ENCODE measurements at regions not wholly inside any gene's neighbourhood (a gene's known extent, or its start where the extent isn't known, plus 50 kb on each side); places are given as distances from the start of the nearest gene placed in this dataset.

DNA sequence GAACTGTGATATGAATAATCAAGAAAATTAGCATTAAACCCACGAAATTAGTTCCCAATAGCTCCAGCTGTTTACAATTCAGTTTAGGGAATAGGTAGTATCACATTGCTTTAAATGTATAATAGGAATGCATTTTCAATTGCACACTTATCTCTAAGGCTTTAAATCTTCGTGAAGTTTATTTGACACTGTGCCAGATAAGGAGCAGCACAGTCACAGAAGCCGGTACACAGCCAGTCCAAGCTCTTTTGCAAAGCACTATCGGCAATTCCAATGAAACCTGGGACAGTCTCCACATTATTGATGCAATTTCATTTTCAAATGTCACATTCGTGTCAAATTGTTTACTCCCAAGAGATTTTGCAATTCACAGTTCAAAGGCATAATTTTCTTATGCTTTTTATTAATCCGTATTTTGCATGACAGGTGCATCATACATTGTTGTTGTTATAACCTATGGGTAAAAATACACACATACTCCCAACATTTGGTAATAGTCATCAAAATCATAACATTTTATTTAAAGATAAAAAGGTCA lies 602.8 kb downstream of the RPS29 start:
- no peak for DNase-seq (ENCODE audit: low spot score)

DNA sequence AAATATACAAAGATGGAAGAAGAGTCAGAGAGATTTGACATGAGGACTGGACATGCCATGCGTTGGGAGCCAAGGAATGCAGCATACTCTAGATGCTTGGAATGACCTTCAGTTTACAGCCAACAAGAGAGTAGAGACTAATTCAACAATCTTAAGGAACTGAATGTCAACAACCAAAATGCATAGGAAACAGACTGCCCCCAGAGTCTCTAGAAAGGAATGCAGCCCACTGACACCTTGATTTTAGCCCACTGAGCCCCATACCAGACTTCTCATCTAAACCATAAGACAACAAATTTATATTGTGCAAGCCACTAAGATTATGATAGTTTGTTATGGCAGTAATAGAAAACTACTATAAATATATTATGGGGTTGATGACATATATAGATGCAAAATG lies 611.2 kb downstream of the RPS29 start:
- no peak for DNase-seq (ENCODE audit: low spot score)

More for the DNA sequence above, 602.8 kb downstream of the RPS29 start:
- TF ChIP-seq, protein P1, sequence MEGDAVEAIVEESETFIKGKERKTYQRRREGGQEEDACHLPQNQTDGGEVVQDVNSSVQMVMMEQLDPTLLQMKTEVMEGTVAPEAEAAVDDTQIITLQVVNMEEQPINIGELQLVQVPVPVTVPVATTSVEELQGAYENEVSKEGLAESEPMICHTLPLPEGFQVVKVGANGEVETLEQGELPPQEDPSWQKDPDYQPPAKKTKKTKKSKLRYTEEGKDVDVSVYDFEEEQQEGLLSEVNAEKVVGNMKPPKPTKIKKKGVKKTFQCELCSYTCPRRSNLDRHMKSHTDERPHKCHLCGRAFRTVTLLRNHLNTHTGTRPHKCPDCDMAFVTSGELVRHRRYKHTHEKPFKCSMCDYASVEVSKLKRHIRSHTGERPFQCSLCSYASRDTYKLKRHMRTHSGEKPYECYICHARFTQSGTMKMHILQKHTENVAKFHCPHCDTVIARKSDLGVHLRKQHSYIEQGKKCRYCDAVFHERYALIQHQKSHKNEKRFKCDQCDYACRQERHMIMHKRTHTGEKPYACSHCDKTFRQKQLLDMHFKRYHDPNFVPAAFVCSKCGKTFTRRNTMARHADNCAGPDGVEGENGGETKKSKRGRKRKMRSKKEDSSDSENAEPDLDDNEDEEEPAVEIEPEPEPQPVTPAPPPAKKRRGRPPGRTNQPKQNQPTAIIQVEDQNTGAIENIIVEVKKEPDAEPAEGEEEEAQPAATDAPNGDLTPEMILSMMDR (IDR thresholded peaks at IDR 0.05; ENCODE audit: extremely low read depth, missing control alignments): no peak

DNA sequence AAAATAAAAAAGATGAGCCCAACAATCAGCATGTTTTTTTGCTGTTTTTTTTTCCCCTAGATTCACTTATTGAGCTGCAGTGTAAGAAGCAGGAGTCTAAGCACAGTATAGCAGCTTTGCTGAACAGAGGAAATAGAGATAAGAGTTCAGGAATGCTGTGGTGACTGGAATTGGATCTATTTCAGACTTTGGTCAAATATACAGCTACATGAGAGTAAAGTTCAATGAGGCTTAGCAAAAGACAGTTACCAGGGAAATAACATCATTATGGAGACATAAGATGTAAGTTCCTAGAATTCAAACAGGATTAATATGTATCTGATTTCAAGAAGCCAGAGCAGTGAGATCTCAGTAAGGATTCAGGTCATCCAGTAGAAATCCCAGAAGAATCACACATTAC lies 613.0 kb downstream of the RPS29 start:
- DNase-seq (ENCODE audit: low spot score): no peak
- TF ChIP-seq, protein P1 (IDR thresholded peaks at IDR 0.05; ENCODE audit: extremely low read depth, missing control alignments): no peak

More for the DNA sequence above, 611.2 kb downstream of the RPS29 start:
- TF ChIP-seq, protein P1 (IDR thresholded peaks at IDR 0.05; ENCODE audit: extremely low read depth, missing control alignments): no peak

- TF ChIP-seq, protein P1 (IDR thresholded peaks at IDR 0.05; ENCODE audit: extremely low read depth, missing control alignments): no peak
Observed at GRCh38 chr14:48970943-48971342, 615.2 kb downstream of the RPS29 start.

GRCh38 chr14:48967419-48967818 lies 618.8 kb downstream of the RPS29 start:
- TF ChIP-seq, protein P1 (IDR thresholded peaks at IDR 0.05; ENCODE audit: extremely low read depth, missing control alignments): no peak
- DNase-seq (ENCODE audit: low spot score): no peak

More at GRCh38 chr14:48970943-48971342, 615.2 kb downstream of the RPS29 start:
- no peak for DNase-seq (ENCODE audit: low spot score)

DNA sequence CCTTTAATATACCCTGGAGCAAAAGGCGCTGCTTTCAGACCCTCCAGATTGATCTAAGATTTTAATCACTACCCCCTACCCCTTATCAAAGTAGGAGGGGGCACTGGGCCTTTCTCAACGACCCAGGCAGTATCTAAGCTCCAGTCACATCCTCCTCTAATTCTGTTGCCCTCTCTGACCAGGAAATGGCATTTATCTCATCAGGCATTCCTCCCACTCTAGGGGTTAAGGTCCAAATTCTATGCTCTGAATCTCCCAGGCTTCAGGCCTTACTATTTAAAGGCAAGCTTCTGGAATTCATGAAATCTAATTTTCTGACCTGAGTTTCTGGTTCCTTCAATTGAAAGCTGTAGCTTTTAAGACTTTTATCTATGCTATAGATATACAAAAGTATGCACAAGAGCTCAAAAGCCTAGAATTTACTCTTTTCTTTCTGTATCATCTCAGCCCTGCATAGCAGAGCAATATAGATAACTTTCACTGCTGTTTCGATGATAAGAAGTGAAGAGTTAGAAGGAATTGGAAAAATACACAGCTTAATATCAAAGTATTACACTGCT lies 622.9 kb downstream of the RPS29 start:
- no peak for DNase-seq (ENCODE audit: low spot score)
- TF ChIP-seq, protein P1 (IDR thresholded peaks at IDR 0.05; ENCODE audit: extremely low read depth, missing control alignments): no peak

GRCh38 chr14:48957486-48957885 lies 628.7 kb downstream of the RPS29 start:
- DNase-seq (ENCODE audit: low spot score): no peak
- TF ChIP-seq, protein P1 (IDR thresholded peaks at IDR 0.05; ENCODE audit: extremely low read depth, missing control alignments): no peak

Measured in GM20000 (cell line).